SW 1271 (cell line): ENCODE measurements at regions not wholly inside any gene's neighbourhood (a gene's known extent, or its start where the extent isn't known, plus 50 kb on each side); places are given as distances from the start of the nearest gene placed in this dataset.
"Not testable (repeated sequence)": the region's sequence is repeated elsewhere in the genome, so short reads cannot be mapped to it uniquely, and the experiment has no call there.

Experiments used
- DNase-seq, 2 experiments: peaks; one replicate each; lab custom pipeline; 2025; lab: John Stamatoyannopoulos, UW

GRCh38 chr1:25131794-25132193 is 100.5 kb downstream of the SYF2 start:
- DNase-seq: no peak

- DNase-seq: no peak
Observed at GRCh38 chr1:25130895-25131294, 101.4 kb downstream of the SYF2 start.

- no peak for DNase-seq
Observed at GRCh38 chr1:25129380-25129779, 102.9 kb downstream of the SYF2 start.

GRCh38 chr1:25128121-25128621 is 104.1 kb downstream of the SYF2 start:
- no peak for DNase-seq

GRCh38 chr1:25126562-25126961 is 105.7 kb downstream of the SYF2 start:
- no peak for DNase-seq

- no peak for DNase-seq
Observed at GRCh38 chr1:25123551-25123950, 108.8 kb downstream of the SYF2 start.

GRCh38 chr1:25122747-25123146 is 109.6 kb downstream of the SYF2 start:
- DNase-seq: no peak

GRCh38 chr1:25120281-25120680 is 112.0 kb downstream of the SYF2 start:
- no peak for DNase-seq

GRCh38 chr1:25118546-25118945 is 113.8 kb downstream of the SYF2 start:
- no peak for DNase-seq

- DNase-seq: no peak
Observed at GRCh38 chr1:25117233-25117823, 115.0 kb downstream of the SYF2 start.

GRCh38 chr1:25116832-25117231 is 115.5 kb downstream of the SYF2 start:
- no peak for DNase-seq

- not testable (repeated sequence) for DNase-seq
Observed at GRCh38 chr1:25116117-25116516, 116.2 kb downstream of the SYF2 start.

GRCh38 chr1:25113731-25114130 is 118.6 kb downstream of the SYF2 start:
- no peak for DNase-seq

- no peak for DNase-seq
Observed at GRCh38 chr1:25113086-25113485, 119.2 kb downstream of the SYF2 start.

- no peak for DNase-seq
Observed at GRCh38 chr1:25112400-25112799, 119.9 kb downstream of the SYF2 start.

GRCh38 chr1:25111706-25112105 is 120.6 kb downstream of the SYF2 start:
- DNase-seq: no peak

- no peak for DNase-seq
Observed at GRCh38 chr1:25110485-25110884, 121.8 kb downstream of the SYF2 start.

GRCh38 chr1:25110036-25110435 is 122.3 kb downstream of the SYF2 start:
- DNase-seq: no peak

- DNase-seq: no peak
Observed at GRCh38 chr1:25109531-25109951, 122.8 kb downstream of the SYF2 start.

GRCh38 chr1:25107643-25108010 is 124.7 kb downstream of the SYF2 start:
- no peak for DNase-seq

GRCh38 chr1:25106976-25107642 is 125.2 kb downstream of the SYF2 start:
- no peak for DNase-seq

GRCh38 chr1:25106352-25106751 is 126.0 kb downstream of the SYF2 start:
- DNase-seq: no peak

GRCh38 chr1:25105836-25106235 is 126.5 kb downstream of the SYF2 start:
- no peak for DNase-seq
